Ureter (tissue), 1 donor: ENCODE measurements at regions not wholly inside any gene's neighbourhood (a gene's known extent, or its start where the extent isn't known, plus 50 kb on each side); places are given as distances from the start of the nearest gene placed in this dataset.

Source experiments
- DNase-seq: peaks from one replicate; pipeline ENCODE4 v3.0.0-alpha.2; 2020; ENCODE audit warnings: low spot score
- donor health status: DM: yes; HTN: yes; CAD: no.

DNA sequence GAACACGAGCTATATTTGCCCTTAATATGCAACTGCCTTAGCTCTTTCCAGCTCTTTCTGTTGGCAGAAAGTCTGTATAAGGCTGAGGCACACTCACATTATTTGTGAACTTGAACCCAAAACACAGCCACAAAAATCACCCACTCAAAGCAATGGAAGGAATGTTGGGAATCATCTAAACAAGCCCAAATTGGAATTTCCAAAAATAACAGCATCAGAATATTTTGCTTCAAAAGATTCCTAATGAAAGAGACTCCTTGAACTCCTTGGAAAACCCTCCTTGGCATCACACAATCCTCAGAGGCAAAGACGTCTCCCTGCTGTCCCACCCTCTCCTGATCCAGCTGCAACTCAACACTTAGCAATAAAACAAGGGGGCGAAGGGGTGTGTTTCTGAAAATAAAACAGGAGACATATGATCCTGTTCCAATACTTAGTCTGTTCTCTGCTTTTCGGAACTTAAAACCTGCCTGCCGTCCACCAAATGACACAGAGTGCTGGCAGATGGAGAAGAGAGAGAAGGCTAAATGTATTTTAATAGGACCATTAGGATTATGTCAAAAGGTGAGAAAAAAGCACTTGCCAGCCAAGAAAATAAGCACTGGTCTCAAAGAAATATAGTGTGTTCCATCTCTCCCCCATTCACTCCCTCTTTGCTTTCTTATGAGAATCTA is 320.7 kb upstream of the JARID2 start:
- DNase-seq: no peak

DNA sequence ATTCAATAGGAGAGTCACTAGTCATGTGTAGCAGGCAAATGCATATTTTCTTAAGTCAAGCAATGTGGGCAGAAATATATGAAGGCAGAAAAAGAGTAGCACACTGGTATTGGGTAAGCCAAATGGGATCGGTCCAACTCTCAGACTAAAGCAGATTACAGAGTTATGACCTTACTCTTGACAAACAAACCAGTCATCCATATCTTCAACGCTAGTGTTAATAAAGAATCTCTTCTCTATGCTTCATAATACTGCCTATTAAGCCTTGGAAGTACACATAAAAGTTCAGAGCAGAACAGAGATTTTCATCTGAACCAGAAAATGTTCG is 320.2 kb upstream of the JARID2 start:
- DNase-seq: no peak

DNA sequence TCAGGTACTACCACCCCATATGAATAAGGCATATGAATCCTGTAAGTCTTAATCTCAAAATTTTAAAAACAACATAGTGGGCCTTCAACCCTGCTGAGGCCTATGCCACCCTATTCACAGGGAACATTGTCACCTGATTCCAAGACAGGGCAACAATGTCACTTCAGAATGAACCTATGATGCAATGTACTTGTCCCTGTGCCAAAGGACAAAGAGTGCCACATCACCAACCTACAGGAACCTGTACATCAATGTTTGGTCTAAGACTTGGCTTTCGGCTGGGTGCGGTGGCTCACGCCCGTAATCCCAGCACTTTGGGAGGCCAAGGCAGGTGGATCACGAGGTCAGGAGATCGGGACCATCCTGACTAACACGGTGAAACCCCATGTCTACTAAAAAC is 318.5 kb upstream of the JARID2 start:
- DNase-seq: no peak

DNA sequence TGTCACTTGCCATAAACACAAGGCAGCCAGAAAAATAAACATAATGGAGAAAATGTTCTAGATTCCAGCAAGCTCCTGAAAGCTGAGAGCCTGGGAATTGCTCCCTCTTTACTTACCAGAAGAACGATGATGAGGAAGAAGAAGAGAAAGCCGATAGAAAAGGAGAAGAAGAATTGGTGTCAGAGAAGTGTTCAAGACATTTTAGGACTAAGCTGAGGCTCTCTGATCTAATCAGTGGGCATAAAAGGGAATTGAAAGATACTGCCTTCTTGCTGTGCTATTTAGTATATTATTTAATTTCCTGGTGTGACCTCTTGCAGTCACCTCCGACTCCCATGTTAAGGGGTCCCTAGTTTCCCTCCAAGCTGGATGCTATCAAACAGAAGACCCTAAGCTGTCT is 316.6 kb upstream of the JARID2 start:
- no peak for DNase-seq

DNA sequence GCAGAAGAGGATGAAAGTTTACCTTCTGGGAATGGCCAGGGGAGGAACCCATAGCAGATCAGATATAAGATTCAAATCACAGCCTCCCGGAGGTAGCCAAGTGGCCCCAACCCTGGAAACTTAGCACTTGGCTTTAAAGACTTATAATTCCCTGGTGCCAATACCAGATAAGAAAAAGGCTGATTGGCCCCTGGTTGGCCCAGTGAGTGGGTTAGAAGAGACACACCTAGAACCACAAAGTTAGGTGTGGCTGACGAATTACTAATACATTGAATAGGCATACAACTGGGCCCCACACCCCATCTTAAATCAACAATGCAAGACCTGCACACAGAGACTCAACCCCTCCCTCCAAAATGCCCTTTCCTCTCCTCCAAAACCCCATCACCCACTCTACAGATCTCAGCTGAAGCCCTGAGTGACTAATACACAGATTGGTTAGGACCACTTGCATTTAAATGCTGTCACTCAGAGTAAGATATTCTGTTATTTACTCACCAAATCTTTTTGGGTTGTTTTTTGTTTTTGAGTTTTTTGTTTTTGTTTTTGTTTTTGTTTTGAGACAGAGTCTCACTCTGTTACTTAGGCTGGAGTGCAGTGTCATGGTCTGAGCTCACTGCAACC is 315.4 kb upstream of the JARID2 start:
- no peak for DNase-seq

DNA sequence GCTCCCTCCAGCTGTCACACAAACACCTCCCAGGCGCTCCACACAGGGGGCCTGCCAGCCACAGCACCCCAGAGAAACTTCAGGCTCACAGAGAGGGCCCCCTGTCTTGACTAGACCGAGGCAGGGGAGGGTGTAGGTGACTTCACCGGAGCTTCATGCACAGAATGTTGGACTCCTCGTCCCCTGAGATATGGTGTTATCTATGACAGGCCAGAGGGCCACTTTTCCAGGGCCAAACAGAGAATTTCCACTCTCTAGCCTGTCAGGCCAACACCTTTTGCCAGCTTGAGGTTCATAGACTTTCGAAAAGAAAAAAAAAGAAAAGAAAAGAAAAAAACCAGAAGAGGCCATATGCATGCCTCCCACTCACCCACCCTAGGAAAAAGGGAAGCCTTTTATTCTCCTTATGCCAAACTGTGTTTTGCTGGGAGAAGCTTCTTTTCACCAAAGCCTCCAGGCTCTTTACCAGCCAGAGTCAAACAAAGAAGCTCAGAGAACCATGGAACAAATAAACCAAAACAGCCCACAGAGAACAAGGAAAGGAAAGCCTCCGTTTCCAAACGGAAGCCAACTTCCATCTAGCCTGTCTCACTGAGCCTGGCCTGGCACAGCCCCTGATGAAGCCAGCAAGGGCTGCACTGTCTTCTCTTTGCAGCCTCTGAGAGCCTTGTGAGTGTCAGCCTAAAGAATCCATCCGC is 313.2 kb upstream of the JARID2 start:
- no peak for DNase-seq

DNA sequence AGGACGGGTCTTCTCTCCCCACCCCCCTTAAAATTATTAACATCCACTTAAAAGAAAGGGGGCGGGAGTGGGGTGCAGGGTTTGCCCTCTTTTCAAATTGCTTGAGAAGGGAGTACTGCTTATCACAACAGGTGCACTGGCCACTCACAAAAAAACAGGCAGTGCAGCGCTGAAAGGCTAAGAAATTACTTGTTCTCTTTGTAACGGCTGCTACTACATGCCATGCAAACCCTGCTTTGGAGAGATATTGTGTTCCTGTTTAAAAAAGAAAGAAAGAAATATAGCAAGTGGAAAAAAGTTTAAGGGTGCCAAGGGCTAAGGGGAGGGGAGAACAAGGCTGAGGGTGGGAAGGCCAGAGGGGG is 312.7 kb upstream of the JARID2 start:
- DNase-seq: no peak

DNA sequence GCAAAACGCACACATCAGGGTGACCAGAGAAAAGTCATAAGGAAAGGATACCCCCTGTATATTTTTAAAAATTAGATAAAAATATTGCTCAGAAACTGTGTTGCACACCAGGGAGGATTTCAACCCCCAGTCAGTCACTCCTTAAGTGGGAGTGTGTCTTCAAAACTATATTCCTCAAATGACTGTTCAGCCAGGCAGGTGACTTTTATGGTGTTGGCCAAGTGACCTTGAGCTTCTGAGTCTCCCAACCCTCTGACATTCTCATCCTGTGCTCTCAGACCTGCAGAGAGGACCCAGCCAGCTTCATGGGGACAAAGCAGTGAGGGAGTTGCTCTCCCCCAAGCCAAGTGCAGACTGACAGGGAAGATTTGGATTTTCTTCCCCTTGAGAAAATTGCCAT is 311.9 kb upstream of the JARID2 start:
- DNase-seq: no peak

DNA sequence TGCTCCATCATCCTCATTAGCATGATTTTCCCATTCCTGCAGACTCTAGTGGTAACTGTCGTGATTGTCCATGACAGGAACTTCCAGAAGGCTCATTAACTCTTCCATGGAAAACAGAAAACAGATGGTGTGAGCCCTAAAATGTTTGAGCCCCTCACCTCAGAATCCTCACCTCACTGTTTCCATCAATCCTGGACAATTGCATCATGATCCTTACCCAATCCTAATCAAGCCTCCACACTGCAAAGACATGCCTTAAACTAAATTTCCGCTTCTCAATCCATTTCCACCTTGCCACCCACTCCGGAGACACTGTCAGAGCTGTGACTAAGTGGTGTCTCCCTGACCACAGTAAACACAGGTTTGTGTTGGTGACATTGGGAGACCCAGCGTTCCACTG is 311.0 kb upstream of the JARID2 start:
- DNase-seq: no peak

DNA sequence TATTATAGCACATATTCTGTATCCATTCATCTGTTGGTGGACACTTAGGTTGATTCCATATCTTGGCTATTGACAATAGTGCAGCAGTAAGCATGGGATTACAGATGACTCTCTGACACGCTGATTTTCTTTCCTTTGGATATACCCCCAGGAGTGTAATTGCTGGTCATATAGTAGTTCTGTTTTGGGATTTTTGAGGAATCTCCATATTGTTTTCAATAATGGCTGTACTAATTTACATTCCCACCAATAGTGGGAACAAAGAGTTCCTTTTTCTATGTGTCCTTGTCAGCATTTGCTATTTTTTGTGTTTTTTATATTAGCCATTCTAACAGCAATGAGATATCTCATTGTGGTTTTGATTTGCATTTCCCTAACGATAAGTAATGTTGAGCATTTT is 309.0 kb upstream of the JARID2 start:
- no peak for DNase-seq

DNA sequence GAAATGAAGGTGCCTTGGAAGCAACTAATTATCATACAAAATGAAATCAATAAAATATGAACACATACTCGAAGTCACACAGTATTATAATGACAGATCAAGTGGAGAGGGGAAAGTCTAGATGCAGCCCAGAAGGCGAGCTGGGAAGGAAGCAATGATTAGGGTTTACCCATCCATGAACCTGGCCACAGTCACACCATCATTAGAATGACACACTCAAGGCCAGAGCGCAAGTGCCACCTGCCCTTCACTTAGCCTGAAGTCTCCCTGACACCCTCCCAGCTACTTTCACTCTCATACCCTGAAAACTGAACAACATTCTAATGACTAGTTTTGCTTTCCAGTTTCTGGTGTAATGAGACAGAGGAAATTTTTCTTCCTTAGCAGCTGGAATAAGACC is 302.8 kb upstream of the JARID2 start:
- no peak for DNase-seq

DNA sequence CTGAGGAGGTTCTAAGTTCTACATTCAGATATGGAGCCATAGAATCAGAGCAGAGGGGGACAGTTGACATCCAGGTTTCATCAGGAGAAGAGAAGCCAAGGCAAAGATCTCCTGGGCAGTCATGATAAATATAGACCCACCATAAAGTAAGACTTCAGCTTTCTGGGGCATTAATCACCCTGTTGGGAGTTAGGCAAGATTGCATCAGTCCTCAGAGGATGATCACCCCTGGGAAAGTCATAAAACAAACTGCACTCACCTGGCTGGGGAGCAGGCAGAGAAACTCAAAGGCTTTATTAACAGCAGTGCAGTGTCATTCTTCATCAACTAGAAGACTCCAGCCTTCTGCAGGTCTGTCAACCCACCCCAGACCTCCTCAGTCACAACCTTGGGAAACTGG is 301.3 kb upstream of the JARID2 start:
- DNase-seq: no peak

DNA sequence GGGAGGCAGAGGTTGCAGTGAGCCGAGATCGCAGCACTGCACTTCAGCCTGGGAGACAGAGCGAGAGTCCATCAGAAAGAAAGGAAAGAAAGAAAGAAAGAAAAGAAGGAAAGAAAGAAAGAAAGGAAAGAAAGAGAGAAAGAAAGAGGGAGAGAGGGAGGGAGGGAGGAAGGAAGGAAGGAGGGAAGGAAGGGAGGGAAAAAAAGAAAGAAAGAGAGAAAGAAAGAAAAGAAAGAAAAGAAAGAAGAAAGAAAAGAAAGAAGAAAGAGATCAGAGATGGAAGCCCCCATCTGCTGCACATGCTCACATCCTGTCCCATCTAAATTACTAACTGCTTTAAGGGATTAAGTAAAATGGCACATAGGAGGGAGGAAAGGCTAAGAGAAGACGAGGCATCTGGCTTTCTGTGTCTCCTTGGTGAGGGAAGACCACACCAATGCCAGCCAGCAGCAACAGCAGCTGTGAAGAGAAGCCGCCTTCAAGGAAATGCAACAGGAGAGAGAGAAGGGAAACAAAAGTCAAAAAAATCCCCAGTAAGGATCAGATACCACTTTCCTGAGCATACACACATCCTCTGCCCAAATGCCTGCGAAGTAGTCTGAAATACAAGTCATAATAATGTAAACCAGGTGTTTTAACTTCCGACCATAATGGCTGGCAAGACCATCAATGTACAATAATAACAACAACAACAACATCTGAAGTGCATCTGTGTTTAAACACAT is 300.2 kb upstream of the JARID2 start:
- no peak for DNase-seq

DNA sequence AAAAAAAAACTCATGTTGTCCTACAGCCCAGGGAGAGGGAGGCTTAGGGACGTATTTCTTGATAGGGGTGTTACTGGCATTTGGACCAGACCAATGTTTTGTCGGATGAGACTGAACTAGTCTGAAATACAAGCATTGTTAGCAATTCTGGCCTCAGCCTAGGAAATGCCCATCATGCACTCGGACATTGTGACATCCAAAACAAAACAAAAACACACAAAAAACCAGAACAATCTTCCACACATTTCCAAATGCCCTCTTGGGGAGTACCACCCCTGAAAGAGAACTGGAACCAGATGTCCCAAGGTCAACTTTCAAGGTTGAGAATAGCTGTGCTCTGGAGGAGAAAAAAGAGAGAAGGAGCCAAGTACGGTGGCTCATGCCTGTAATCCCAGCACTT is 299.1 kb upstream of the JARID2 start:
- no peak for DNase-seq

DNA sequence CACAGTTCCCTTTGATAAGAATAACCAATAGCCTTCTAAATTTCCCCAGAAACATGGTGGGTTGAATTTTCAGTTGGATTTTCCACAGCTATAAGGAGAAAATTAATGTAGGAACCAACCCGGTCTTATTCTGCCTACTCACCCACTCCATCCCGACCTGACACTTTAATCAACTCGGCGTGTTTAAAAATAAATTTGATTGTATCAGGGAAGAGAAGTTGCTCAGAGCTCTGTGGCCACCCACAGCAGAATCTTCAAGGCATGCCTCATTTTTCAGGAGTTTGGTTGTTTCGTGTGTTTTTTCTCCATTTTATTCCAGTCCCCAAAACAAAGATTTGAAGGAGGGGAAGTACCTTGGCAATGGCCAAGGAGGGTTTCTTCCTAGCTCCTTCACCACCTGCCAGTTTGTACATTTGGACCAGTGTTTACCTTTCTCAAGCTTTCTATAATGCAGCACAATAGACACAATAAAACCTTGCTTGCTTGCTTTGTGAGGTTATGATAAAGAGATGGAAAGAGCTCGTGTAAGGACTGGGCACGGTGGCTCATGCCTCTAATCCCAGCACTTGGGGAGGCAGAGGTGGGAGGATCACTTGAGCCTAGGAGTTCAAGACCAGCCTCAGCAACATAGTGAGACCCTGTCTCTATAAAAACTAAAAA is 297.2 kb upstream of the JARID2 start:
- DNase-seq: no peak

DNA sequence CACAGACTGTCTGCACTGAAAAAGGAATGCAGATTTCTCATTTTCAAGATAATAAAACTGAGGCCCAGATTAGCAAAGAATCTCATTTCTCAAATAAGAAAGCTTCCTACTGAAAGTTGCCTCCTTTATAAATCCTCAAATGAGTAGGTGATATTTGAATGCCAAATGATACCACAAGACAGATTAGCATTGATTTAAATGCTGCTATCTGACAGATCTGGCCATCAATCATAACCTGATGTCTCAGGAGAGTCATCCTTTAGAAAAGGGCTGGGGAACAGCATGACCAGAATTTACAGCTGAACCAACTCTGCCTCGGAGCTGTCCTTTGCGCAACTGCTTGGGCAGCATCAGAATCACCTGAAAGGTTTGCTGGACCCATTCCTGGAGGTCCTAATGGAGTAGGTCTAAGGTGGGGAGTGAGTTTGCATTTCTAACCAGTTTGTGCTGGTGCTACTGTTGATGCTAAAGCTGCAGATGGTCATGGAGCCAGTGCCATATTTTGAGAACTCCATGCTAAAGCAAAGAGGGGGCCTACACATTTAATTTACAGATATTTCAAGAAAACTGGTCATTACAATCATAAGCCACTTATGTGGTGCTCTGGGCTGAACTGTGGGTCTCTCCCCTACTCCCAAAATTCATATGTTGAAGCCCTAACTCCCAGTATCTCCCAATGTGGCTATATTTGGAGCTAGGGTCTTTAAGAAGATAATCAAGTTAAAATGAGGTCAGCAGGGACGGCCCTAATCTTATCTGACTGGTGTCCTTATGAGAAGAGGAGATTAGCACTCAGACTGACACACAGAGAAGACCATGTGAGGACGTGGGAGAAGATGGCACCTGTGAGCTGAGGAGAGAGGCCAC is 295.5 kb upstream of the JARID2 start:
- DNase-seq: no peak

DNA sequence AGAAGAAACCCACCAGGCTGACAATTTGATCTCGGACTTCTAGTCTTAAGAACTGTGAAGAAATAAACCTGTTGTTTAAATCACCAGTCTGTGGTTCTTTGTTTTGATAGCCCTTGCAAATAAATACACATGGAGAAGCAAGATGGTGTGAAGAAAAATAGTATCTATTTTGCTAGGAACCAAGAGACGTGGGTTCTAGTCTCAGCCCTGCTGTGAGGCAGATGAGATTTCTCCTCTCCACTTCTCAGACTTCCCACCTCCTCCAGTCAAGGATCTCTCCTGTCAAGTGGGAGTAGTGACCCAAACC is 294.9 kb upstream of the JARID2 start:
- no peak for DNase-seq

DNA sequence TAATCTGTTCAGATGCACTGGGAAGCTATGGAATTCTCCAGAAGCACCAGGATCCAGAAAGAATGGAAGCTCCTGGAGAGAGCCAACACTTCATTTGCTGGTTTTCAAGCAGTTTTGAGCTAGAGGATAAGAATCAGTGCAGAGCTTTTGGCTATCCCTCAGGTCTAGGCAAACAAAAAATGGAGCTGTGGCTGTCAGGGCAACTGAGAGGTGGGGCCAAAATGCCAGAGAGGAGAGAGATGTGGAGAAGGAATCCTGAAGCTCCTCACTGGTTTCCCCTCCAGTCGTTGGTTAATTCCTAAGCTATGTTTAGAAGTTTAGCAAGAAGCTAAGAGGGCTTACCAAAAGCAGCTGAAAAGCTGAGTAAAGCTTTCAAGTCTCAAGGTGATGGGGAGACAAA is 294.2 kb upstream of the JARID2 start:
- DNase-seq: no peak

DNA sequence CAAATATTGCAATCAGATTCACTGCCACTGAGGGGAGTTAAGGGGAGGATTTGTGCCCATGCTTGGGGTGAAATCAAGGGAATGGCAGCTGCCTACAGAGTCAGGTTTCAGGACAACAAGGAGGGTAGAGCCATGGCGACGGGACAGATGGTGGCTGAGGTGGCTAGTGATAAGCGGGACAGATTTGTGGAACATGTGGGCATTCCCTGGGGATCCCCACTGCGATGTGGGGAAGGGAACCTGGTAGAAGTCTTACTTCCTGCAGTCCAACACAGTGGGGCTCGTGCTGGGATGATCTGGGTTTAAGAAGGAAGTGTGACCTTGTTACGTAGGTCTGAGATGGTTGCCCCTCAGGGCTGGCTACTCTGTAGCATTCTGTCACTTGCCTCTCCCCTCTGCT is 292.0 kb upstream of the JARID2 start:
- DNase-seq: no peak

DNA sequence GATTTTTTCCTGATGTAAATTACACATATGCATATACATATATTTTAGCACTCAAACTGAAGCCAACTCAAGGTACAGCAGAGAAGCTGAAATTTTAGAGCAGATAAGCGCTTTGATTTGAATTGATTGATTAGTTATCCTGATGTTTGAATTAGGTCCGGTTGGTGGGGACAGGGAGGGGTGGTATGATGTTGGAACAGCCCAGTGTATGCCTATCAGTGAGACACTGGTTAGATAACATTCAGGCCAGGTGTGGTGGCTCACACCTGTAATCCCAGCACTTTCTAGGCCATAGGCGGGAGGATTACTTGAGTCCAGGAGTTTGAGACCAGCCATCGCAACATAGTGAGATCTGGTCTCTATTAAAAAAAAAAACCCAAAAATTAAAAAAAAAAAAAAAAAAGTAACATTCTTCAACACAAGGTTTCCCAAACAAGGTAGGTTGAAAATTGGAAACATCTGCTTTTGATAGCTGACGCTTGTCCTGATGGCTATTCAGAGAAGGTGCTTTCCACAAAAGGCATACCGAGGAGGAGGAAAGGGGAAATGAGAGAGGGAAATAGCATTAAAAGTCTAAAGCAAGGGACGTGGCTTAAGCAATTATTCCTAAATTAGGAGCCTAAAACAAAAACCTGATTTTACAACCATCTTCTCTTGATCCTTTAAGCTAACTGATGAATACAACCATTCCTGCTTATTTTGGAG is 288.4 kb upstream of the JARID2 start:
- no peak for DNase-seq

DNA sequence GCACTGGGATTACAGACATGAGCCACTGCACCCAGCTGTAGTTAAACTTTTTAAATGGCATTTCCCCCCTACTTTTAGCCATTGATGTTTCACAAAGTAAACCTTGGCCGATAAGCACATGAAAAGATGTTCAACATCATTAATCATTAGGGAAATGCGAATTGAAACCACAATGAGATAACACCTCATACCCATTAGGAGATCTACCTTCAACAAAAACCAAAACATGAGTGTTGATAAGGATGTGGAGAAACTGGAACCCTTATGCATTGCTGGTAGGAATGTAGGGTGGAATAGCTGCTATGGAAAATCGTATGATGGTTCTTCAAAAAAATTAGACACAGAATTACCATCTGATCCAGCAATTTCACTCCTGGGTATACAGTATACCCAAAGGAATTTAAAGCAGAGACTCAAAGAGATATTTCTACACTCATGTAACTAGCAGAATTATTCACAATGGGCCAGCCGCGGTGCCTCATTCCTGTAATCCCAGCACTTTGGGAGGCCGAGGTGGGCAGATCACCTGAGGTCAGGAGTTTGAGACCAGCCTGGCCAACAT is 286.5 kb upstream of the JARID2 start:
- DNase-seq: no peak
